ENCODE measurements at regions not wholly inside any gene's neighbourhood (a gene's known extent, or its start where the extent isn't known, plus 50 kb on each side); places are given as distances from the start of the nearest gene placed in this dataset.

GRCh38 chr3:177377166-177377565, 179.9 kb upstream of the TBL1XR1 start:
- TF ChIP-seq, protein P1, sequence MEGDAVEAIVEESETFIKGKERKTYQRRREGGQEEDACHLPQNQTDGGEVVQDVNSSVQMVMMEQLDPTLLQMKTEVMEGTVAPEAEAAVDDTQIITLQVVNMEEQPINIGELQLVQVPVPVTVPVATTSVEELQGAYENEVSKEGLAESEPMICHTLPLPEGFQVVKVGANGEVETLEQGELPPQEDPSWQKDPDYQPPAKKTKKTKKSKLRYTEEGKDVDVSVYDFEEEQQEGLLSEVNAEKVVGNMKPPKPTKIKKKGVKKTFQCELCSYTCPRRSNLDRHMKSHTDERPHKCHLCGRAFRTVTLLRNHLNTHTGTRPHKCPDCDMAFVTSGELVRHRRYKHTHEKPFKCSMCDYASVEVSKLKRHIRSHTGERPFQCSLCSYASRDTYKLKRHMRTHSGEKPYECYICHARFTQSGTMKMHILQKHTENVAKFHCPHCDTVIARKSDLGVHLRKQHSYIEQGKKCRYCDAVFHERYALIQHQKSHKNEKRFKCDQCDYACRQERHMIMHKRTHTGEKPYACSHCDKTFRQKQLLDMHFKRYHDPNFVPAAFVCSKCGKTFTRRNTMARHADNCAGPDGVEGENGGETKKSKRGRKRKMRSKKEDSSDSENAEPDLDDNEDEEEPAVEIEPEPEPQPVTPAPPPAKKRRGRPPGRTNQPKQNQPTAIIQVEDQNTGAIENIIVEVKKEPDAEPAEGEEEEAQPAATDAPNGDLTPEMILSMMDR (IDR thresholded peaks at IDR 0.05) = peak in 2 of 6 experiments; percentile 16 to 32
- no peak for TF ChIP-seq POLR2A (IDR thresholded peaks at IDR 0.05)
